ENCODE measurements at regions not wholly inside any gene's neighbourhood (a gene's known extent, or its start where the extent isn't known, plus 50 kb on each side); places are given as distances from the start of the nearest gene placed in this dataset.

- ChIA-PET CTCF (no interaction called here), POLR2A (no interaction called here)
- intact Hi-C loops (cut with micrococcal nuclease) (no loop called here), dilution Hi-C loops (cut with MboI; ENCODE audit: extremely low pct_ligation_motif_present, low sequenced_read_pairs) (no loop called here)
- no peak overlapping the region for H2AFZ ChIP-seq (ENCODE audit: low read depth, low read length)
- no TSS peak for BruUV-seq (replicated peaks)
- no peaks in the 10 kb centered on the region for H3K27me3 ChIP-seq (ENCODE audit: control insufficient read depth in 2 of 2, insufficient read depth in 2 of 2, low read length in 2 of 2)
- H3K9ac ChIP-seq (replicated peaks; ENCODE audit: extremely low read depth, insufficient read depth, low read length), result no peak overlapping the region
- peaks cover 2% of the 10 kb centered on the region for H3K9me3 ChIP-seq (replicated peaks; ENCODE audit: control insufficient read depth, insufficient read depth, low read length)
- no peak overlapping the region for H3K27ac ChIP-seq (ENCODE audit: insufficient read depth, low read depth, low read length)
- no peaks in the 10 kb centered on the region for H3K9me1 ChIP-seq (replicated peaks; ENCODE audit: control insufficient read depth, extremely low read depth, insufficient read depth, low read length)
- H3K4me3 ChIP-seq (replicated peaks in 1 of 3; ENCODE audit: insufficient read depth in 1 of 3, low read depth in 1 of 3, low read length in 3 of 3), result no peak overlapping the region
- H3K4me2 ChIP-seq (ENCODE audit: insufficient read depth, low read length), result no peak overlapping the region
- no peaks in the 10 kb centered on the region for H3K4me1 ChIP-seq (ENCODE audit: control insufficient read depth, extremely low read depth, insufficient read depth, low read length)
- no peaks in the 10 kb centered on the region for H4K20me1 ChIP-seq (replicated peaks; ENCODE audit: control insufficient read depth, extremely low read depth, insufficient read depth, low read length)
- FAIRE-seq, result no peak
- no peaks in the 10 kb centered on the region for H3K79me2 ChIP-seq (ENCODE audit: control insufficient read depth, insufficient read depth, low read length)
- TF ChIP-seq FOS (IDR thresholded peaks at IDR 0.05; ENCODE audit: borderline replicate concordance, insufficient read depth, low read length) (no peak), POLR2A (IDR thresholded peaks at IDR 0.05; ENCODE audit: low read depth, low read length) (no peak), EZH2 (IDR thresholded peaks at IDR 0.05; ENCODE audit: borderline replicate concordance, low read depth, low read length, severe bottlenecking) (no peak), POLR2AphosphoS5 (IDR thresholded peaks at IDR 0.05; ENCODE audit: insufficient read depth, low read depth, low read length) (no peak), MYC (IDR thresholded peaks at IDR 0.05; ENCODE audit: low read depth, low read length) (no peak), MAX (IDR thresholded peaks at IDR 0.05; ENCODE audit: insufficient read depth, insufficient read length) (no peak), JUN (IDR thresholded peaks at IDR 0.05; ENCODE audit: borderline replicate concordance, insufficient read depth, insufficient read length, low read depth) (no peak), GATA2 (IDR thresholded peaks at IDR 0.05; ENCODE audit: insufficient read depth, insufficient read length, low read depth, low read length) (no peak), CTCF (IDR thresholded peaks at IDR 0.05; ENCODE audit: extremely low read depth in 1 of 2, insufficient read depth in 1 of 2, low read depth in 1 of 2, low read length in 2 of 2) (no peak)
- no peak for DNase-seq (ENCODE audit: low read depth, low spot score)
- no peaks in the 10 kb centered on the region for H3K36me3 ChIP-seq (ENCODE audit: control insufficient read depth in 2 of 2, extremely low read depth in 1 of 2, insufficient read depth in 2 of 2, low read length in 2 of 2)
These were observed 586.6 kb downstream of the TAFA4 start for GRCh38 chr3:68345781-68346180.

All from endothelial cell of umbilical vein (primary cell).